ENCODE measurements at regions not wholly inside any gene's neighbourhood (a gene's known extent, or its start where the extent isn't known, plus 50 kb on each side); places are given as distances from the start of the nearest gene placed in this dataset.

DNA sequence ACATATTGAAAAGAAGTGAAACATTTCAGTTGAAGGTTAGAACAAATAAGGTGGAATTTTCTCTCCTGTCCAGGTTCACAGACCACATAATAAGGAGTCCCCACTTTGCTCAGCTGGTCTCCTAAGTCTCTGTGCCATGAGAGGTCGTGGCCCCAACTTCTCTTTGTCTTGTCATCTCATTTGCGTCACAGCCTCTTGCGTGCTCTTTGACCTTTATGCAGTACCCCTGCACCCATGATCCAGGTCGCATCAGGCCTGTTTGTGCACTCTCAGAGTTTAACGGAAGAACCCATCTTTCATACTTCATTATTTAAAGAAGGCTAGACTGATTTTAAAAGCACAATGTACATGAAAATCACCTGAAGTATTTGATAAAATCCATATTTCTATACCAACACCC lies 110.4 kb upstream of the BMP2 start:
- no peak for DNase-seq
- Histone ChIP-seq H3K4me2 (ENCODE audit: low read length) (no peak overlapping the region), H4K12ac (ENCODE audit: low read depth, low read length) (no peak overlapping the region), H2BK120ac (ENCODE audit: insufficient read depth, low read length, poor library complexity) (no peak overlapping the region), H3K36me3 (ENCODE audit: control insufficient read depth in 1 of 2, insufficient read depth in 2 of 2, low read length in 2 of 2) (no peaks in the 10 kb centered on the region), H3K27me3 (ENCODE audit: insufficient read depth, low read length) (no peaks in the 10 kb centered on the region), H3K79me1 (ENCODE audit: low read length) (no peaks in the 10 kb centered on the region), H2BK12ac (ENCODE audit: low read length) (no peak overlapping the region), H3K79me2 (ENCODE audit: control insufficient read depth, insufficient read depth, low read length, poor library complexity) (no peaks in the 10 kb centered on the region), H2AFZ (ENCODE audit: insufficient read depth, low read length, poor library complexity) (no peak overlapping the region), H4K8ac (ENCODE audit: low read depth, low read length) (no peak overlapping the region), H3K9ac (ENCODE audit: low read length) (no peak overlapping the region), H3K9me3 (ENCODE audit: insufficient read depth, low read depth, low read length) (peaks cover 3% of the 10 kb centered on the region), H3K4me1 (ENCODE audit: control insufficient read depth in 1 of 2, insufficient read depth in 2 of 2, low read length in 2 of 2) (peaks cover 0 to 2% of the 10 kb centered on the region in 2 experiments), H2AK5ac (ENCODE audit: low read length) (no peak overlapping the region), H3K23ac (ENCODE audit: low read length) (no peak overlapping the region), H4K91ac (ENCODE audit: low read depth, low read length) (no peak overlapping the region), H3K18ac (ENCODE audit: low read length) (no peak overlapping the region), H3K14ac (ENCODE audit: low read length) (no peak overlapping the region), H2BK5ac (ENCODE audit: low read depth, low read length, poor library complexity) (no peak overlapping the region), H3K4me3 (ENCODE audit: low read depth, low read length) (no peak overlapping the region), H3K27ac (ENCODE audit: low read depth, low read length) (no peak overlapping the region), H3K4ac (ENCODE audit: low read depth, low read length) (no peak overlapping the region)
- WGBS (ENCODE audit: extremely low coverage, insufficient coverage, insufficient read length) = no CpG with 5 or more reads among the region's 5 CpGs

DNA sequence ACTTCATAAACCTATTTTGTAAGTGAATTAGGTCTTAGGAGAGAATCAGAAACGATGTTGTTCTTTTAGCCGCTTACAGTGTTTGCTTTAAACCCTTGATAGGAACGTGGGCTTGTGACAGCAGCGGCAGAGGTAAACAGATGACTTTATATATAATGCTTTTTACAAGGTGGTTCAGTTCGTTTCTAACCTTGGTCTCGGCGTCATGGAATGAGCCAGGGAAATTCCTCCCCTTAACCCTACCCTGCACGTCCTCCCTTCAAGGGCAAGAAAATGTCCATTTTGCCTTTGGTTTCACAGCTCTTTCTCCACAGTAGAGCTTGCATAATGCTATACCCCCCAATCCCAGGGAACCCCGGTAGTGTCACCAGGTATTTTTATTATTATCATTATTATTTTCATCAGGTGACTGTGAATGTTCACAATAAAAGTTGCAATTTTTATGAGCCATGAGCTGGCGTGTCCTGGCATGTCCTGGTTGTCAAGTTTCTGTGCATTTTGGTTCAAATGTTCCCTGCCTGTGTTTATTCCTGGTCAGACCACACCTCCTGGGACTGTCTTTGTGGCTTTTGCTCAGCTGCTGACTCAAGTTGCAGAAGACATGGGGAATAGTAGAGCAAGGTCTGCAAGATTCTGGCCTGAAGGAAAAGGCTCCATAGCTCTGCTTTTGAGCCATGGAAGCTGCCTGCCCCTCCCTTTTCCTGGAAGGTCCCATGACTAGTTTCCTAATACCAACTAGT lies 112.8 kb upstream of the BMP2 start:
- Histone ChIP-seq H2BK120ac (ENCODE audit: insufficient read depth, low read length, poor library complexity) (no peak overlapping the region), H3K36me3 (ENCODE audit: control insufficient read depth in 1 of 2, insufficient read depth in 2 of 2, low read length in 2 of 2) (no peaks in the 10 kb centered on the region), H4K12ac (ENCODE audit: low read depth, low read length) (no peak overlapping the region), H3K4ac (ENCODE audit: low read depth, low read length) (no peak overlapping the region), H2BK12ac (ENCODE audit: low read length) (no peak overlapping the region), H3K18ac (ENCODE audit: low read length) (no peak overlapping the region), H4K91ac (ENCODE audit: low read depth, low read length) (no peak overlapping the region), H3K9ac (ENCODE audit: low read length) (no peak overlapping the region), H2AK5ac (ENCODE audit: low read length) (no peak overlapping the region), H3K4me3 (ENCODE audit: low read depth, low read length) (no peak overlapping the region), H3K4me1 (ENCODE audit: control insufficient read depth in 1 of 2, insufficient read depth in 2 of 2, low read length in 2 of 2) (peaks cover 0 to 2% of the 10 kb centered on the region in 2 experiments), H3K79me1 (ENCODE audit: low read length) (no peaks in the 10 kb centered on the region), H3K23ac (ENCODE audit: low read length) (no peak overlapping the region), H3K27ac (ENCODE audit: low read depth, low read length) (no peak overlapping the region), H3K14ac (ENCODE audit: low read length) (no peak overlapping the region), H4K8ac (ENCODE audit: low read depth, low read length) (no peak overlapping the region), H3K4me2 (ENCODE audit: low read length) (no peak overlapping the region), H3K27me3 (ENCODE audit: insufficient read depth, low read length) (no peaks in the 10 kb centered on the region), H2BK5ac (ENCODE audit: low read depth, low read length, poor library complexity) (no peak overlapping the region), H3K79me2 (ENCODE audit: control insufficient read depth, insufficient read depth, low read length, poor library complexity) (no peaks in the 10 kb centered on the region), H2AFZ (ENCODE audit: insufficient read depth, low read length, poor library complexity) (no peak overlapping the region), H3K9me3 (ENCODE audit: insufficient read depth, low read depth, low read length) (no peaks in the 10 kb centered on the region)
- WGBS (ENCODE audit: extremely low coverage, insufficient coverage, insufficient read length) = no CpG with 5 or more reads among the region's 10 CpGs
- DNase-seq = no peak

DNA sequence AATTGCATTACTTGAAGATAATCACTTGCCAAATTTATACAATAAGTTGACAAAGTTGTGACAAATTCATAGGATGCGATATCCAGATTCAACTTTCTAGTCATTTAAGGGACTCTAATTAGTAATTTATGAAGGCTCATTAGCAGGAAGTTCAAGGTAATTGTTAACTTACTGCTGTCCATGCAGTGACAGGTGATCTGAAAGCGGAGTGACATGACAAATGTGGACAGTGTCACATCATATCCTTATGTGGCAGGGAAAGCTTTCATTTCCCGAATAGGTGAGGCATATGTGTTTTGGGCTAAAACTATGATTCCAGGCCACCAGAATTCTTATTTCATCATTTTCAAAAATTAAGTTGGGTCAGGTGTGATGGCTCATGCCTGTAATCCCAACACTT lies 115.9 kb upstream of the BMP2 start:
- DNase-seq = no peak
- Histone ChIP-seq H3K23ac (ENCODE audit: low read length) (no peak overlapping the region), H2BK12ac (ENCODE audit: low read length) (no peak overlapping the region), H3K4me1 (ENCODE audit: control insufficient read depth in 1 of 2, insufficient read depth in 2 of 2, low read length in 2 of 2) (peaks cover 0 to 2% of the 10 kb centered on the region in 2 experiments), H3K14ac (ENCODE audit: low read length) (no peak overlapping the region), H3K18ac (ENCODE audit: low read length) (no peak overlapping the region), H3K4me3 (ENCODE audit: low read depth, low read length) (no peak overlapping the region), H3K79me2 (ENCODE audit: control insufficient read depth, insufficient read depth, low read length, poor library complexity) (no peaks in the 10 kb centered on the region), H4K12ac (ENCODE audit: low read depth, low read length) (no peak overlapping the region), H3K79me1 (ENCODE audit: low read length) (no peaks in the 10 kb centered on the region), H3K36me3 (ENCODE audit: control insufficient read depth in 1 of 2, insufficient read depth in 2 of 2, low read length in 2 of 2) (no peaks in the 10 kb centered on the region), H3K9me3 (ENCODE audit: insufficient read depth, low read depth, low read length) (no peaks in the 10 kb centered on the region), H2BK5ac (ENCODE audit: low read depth, low read length, poor library complexity) (no peak overlapping the region), H2AFZ (ENCODE audit: insufficient read depth, low read length, poor library complexity) (no peak overlapping the region), H4K8ac (ENCODE audit: low read depth, low read length) (no peak overlapping the region), H3K27ac (ENCODE audit: low read depth, low read length) (no peak overlapping the region), H2AK5ac (ENCODE audit: low read length) (no peak overlapping the region), H3K4ac (ENCODE audit: low read depth, low read length) (no peak overlapping the region), H4K91ac (ENCODE audit: low read depth, low read length) (no peak overlapping the region), H3K9ac (ENCODE audit: low read length) (no peak overlapping the region), H2BK120ac (ENCODE audit: insufficient read depth, low read length, poor library complexity) (no peak overlapping the region), H3K27me3 (ENCODE audit: insufficient read depth, low read length) (no peaks in the 10 kb centered on the region), H3K4me2 (ENCODE audit: low read length) (no peak overlapping the region)
- no CpG with 5 or more reads among the region's 3 CpGs for WGBS (ENCODE audit: extremely low coverage, insufficient coverage, insufficient read length)

DNA sequence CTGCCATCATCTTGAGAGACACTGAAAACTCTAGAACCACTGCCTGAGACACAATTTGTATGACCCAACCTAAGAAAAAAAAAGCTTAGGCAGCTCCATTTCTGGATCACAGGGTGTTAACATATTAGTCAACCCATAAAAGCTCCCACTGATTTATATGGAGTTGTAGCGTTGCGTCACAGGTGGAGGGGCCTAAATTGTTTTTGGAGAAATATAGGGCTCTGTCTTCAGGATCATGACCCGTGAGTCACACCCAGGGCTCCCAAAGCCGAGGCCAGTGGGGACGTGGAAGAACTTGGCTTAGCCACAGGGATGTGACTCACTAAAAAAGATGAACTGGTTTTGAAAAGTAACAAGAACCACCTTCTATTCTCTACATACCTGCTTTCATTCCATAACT lies 116.5 kb upstream of the BMP2 start:
- Histone ChIP-seq H3K27me3 (ENCODE audit: insufficient read depth, low read length) (no peaks in the 10 kb centered on the region), H3K9me3 (ENCODE audit: insufficient read depth, low read depth, low read length) (no peaks in the 10 kb centered on the region), H2BK5ac (ENCODE audit: low read depth, low read length, poor library complexity) (no peak overlapping the region), H3K14ac (ENCODE audit: low read length) (no peak overlapping the region), H3K23ac (ENCODE audit: low read length) (no peak overlapping the region), H3K79me1 (ENCODE audit: low read length) (no peaks in the 10 kb centered on the region), H3K4me2 (ENCODE audit: low read length) (no peak overlapping the region), H2BK12ac (ENCODE audit: low read length) (no peak overlapping the region), H2BK120ac (ENCODE audit: insufficient read depth, low read length, poor library complexity) (no peak overlapping the region), H4K12ac (ENCODE audit: low read depth, low read length) (no peak overlapping the region), H3K4ac (ENCODE audit: low read depth, low read length) (no peak overlapping the region), H3K18ac (ENCODE audit: low read length) (no peak overlapping the region), H3K4me3 (ENCODE audit: low read depth, low read length) (no peak overlapping the region), H3K36me3 (ENCODE audit: control insufficient read depth in 1 of 2, insufficient read depth in 2 of 2, low read length in 2 of 2) (no peaks in the 10 kb centered on the region), H4K8ac (ENCODE audit: low read depth, low read length) (no peak overlapping the region), H3K27ac (ENCODE audit: low read depth, low read length) (no peak overlapping the region), H2AFZ (ENCODE audit: insufficient read depth, low read length, poor library complexity) (no peak overlapping the region), H3K9ac (ENCODE audit: low read length) (no peak overlapping the region), H4K91ac (ENCODE audit: low read depth, low read length) (no peak overlapping the region), H2AK5ac (ENCODE audit: low read length) (no peak overlapping the region), H3K4me1 (ENCODE audit: control insufficient read depth in 1 of 2, insufficient read depth in 2 of 2, low read length in 2 of 2) (peaks cover 0 to 2% of the 10 kb centered on the region in 2 experiments), H3K79me2 (ENCODE audit: control insufficient read depth, insufficient read depth, low read length, poor library complexity) (no peaks in the 10 kb centered on the region)
- DNase-seq = peak in 1 of 2 donors; percentile 13
- WGBS (ENCODE audit: extremely low coverage, insufficient coverage, insufficient read length) = no CpG with 5 or more reads among the region's 5 CpGs

Data from trophoblast cell (in vitro differentiated cells and primary cell).